ENCODE measurements at regions not wholly inside any gene's neighbourhood (a gene's known extent, or its start where the extent isn't known, plus 50 kb on each side); places are given as distances from the start of the nearest gene placed in this dataset.

DNA sequence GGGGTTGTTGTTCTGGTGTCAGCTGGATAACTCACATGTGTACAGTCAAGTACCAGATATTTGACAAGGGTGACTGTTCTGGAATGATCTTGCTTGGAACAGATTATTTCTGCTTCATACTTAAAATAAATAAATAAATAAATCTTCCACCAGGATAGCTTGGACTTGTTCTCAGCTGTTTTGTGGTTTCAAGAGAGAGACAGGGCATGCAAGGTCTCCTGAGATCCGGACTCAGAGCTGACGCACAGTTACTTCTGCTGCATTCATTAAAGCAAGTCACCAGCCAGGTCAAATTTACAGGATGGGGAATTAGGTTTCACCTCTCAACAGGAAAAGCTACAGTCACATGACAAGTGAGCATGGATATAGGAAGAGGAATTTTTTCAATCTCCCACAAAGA, 285.0 kb upstream of the SPTLC3 start:
- no peak for TF ChIP-seq BACH2 (CRISPR knock-in tag; IDR thresholded peaks at IDR 0.05; ENCODE audit: borderline replicate concordance)
- TF ChIP-seq ZFP30 (CRISPR knock-in tag; IDR thresholded peaks at IDR 0.05) = no peak
- no peak for TF ChIP-seq ZFP3 (CRISPR knock-in tag; IDR thresholded peaks at IDR 0.05)
- TF ChIP-seq ESRRG (CRISPR knock-in tag; IDR thresholded peaks at IDR 0.05) = no peak
- TF ChIP-seq TOX (CRISPR knock-in tag; IDR thresholded peaks at IDR 0.05; ENCODE audit: borderline replicate concordance) = no peak
- no peak for TF ChIP-seq SNAI2 (CRISPR knock-in tag; IDR thresholded peaks at IDR 0.05)
- no peak for TF ChIP-seq RARB (CRISPR knock-in tag; IDR thresholded peaks at IDR 0.05)
- no peak for TF ChIP-seq ISL1 (CRISPR knock-in tag; IDR thresholded peaks at IDR 0.05)
- TF ChIP-seq GLIS3 (CRISPR knock-in tag; IDR thresholded peaks at IDR 0.05) = no peak
- TF ChIP-seq, protein P1, sequence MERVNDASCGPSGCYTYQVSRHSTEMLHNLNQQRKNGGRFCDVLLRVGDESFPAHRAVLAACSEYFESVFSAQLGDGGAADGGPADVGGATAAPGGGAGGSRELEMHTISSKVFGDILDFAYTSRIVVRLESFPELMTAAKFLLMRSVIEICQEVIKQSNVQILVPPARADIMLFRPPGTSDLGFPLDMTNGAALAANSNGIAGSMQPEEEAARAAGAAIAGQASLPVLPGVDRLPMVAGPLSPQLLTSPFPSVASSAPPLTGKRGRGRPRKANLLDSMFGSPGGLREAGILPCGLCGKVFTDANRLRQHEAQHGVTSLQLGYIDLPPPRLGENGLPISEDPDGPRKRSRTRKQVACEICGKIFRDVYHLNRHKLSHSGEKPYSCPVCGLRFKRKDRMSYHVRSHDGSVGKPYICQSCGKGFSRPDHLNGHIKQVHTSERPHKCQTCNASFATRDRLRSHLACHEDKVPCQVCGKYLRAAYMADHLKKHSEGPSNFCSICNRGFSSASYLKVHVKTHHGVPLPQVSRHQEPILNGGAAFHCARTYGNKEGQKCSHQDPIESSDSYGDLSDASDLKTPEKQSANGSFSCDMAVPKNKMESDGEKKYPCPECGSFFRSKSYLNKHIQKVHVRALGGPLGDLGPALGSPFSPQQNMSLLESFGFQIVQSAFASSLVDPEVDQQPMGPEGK (CRISPR knock-in tag; IDR thresholded peaks at IDR 0.05; ENCODE audit: borderline replicate concordance) = no peak
- no peak for TF ChIP-seq ZNF565 (CRISPR knock-in tag; conservative IDR thresholded peaks at IDR 0.05; ENCODE audit: low read depth)
